ENCODE measurements at regions not wholly inside any gene's neighbourhood (a gene's known extent, or its start where the extent isn't known, plus 50 kb on each side); places are given as distances from the start of the nearest gene placed in this dataset.

GRCh38 chr14:98593361-98593761, 678.6 kb downstream of the BCL11B start:
- TF ChIP-seq CTCF (IDR thresholded peaks at IDR 0.05) (no peak), POLR2A (IDR thresholded peaks at IDR 0.05) (no peak)
